HG03097 (cell line): ENCODE measurements at regions not wholly inside any gene's neighbourhood (a gene's known extent, or its start where the extent isn't known, plus 50 kb on each side); places are given as distances from the start of the nearest gene placed in this dataset.
"Not testable (repeated sequence)": the region's sequence is repeated elsewhere in the genome, so short reads cannot be mapped to it uniquely, and the experiment has no call there.

Experiments used
- ATAC-seq: cut with Tn5 transposase; IDR thresholded peaks from one replicate; pipeline ENCODE4 v1.9.1; 2021; ENCODE audit not compliant: unreplicated experiment, low FRiP score

GRCh38 chr2:125185691-125186270 lies 1160.7 kb downstream of the CNTNAP5 start:
- no peak for ATAC-seq

GRCh38 chr2:125207431-125207830 lies 1182.3 kb downstream of the CNTNAP5 start:
- no peak for ATAC-seq

GRCh38 chr2:125216321-125216720 lies 1191.2 kb downstream of the CNTNAP5 start:
- ATAC-seq, result no peak

DNA sequence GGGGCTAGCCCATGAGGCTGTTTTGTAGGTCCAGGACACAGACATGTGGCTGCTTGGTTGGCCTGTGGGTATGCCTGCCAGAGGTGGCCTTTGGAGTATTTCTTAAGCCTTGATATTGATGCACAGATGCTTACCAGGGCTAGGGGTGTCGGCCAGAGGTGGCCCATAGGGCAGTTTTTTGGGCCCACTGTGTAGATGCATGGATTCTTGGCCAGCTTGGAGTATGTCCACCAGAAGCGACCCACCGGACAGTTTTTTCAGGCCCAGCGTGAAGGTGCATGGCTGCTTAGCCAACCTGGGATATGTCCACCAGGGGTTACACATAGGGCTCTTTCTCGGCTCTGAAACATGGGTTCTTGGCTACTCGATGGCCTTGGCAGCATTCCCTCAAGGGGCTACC lies 1199.1 kb downstream of the CNTNAP5 start:
- ATAC-seq, result no peak

DNA sequence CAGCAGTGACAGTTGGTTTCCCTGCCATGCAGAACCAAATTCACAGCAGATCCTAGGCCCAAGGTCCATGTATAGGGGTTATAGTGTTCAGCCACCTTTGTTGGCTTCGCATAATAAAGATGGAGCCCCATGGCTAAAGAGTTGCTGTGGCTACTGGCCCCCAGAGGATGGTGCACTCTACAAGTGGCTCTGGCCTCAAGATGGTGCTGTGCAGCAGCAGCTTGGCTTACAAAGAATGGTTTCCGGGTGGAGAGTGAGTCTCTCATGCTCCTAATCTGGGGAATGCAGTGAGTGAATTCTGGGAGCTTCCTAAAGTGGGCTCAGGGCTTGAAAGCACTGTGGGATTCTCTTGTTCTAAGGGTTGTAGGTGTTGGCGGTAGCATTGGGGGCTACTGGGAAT lies 1199.7 kb downstream of the CNTNAP5 start:
- ATAC-seq, result no peak

DNA sequence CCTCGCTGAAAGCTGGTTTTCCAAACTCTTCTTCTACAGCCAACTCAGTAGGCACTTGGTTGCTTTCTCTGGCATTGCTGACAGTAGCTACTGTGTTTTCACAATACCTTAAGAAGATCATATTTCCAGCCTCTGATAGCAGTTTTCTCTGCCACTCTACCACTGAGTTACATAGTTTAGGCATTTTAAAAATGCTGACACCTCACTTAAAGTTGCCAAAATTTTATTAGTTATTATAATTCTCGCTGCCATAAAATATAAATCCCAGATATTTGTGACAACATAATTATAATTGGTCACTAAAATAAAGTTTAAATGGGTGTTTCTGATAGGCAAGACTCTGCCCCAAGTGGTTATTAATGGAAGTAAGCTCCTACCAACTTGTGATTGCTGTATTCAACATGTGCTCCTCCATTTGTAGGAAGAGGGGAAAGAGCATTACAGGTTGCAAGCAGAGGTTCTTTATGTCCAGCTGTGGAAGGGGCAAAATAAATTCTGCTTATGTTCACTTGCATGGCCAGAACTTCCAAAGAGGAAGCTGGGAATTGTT lies 1202.8 kb downstream of the CNTNAP5 start:
- ATAC-seq, result no peak

DNA sequence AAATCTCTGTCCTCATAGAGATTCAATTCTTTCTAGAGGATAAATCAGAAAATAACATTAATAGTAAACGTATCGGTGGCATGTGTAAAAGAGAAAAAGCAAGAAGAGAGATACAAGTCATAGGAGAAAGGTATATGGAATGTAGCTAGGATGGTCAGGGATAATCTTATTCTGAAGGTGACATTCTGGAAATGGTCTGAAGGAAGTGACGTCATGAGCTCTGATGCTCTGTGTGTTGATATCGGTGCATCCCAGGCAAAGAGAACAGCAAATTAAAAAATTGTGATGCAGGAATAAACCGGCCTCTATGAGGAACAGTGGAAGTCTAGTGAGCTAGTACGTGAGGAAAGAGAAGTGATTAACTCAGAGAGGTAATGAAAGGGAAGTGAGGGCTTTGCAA lies 1215.8 kb downstream of the CNTNAP5 start:
- no peak for ATAC-seq

GRCh38 chr2:125243074-125243473 lies 1218.0 kb downstream of the CNTNAP5 start:
- ATAC-seq, result no peak

- no peak for ATAC-seq
Measured at GRCh38 chr2:125254010-125254409, 1228.9 kb downstream of the CNTNAP5 start.

- no peak for ATAC-seq
Measured at GRCh38 chr2:125259451-125259850, 1234.4 kb downstream of the CNTNAP5 start.

GRCh38 chr2:125260366-125260930 lies 1235.4 kb downstream of the CNTNAP5 start:
- not testable (repeated sequence) for ATAC-seq

DNA sequence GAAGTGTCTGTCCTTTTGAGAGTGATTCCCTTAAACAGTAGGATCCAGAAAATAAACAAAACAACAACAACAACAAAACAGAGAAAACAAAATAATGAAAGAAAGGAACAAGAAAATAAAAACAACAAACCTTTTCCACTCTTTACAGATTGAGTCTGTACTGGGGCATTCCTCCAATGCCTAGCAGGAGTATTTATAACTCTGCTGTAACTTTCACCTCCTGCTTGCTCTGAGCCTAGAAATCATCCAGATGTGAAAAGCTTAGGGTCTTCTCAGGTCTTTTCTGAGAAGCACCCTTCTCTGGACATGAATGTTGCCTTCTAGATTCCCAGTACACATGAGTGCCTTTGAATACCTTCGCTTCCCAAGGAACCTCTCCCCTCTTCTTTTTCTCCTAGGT lies 1239.4 kb downstream of the CNTNAP5 start:
- no peak for ATAC-seq

GRCh38 chr2:125267683-125268082 lies 1242.6 kb downstream of the CNTNAP5 start:
- ATAC-seq, result no peak

- no peak for ATAC-seq
Measured at GRCh38 chr2:125272651-125273050, 1247.6 kb downstream of the CNTNAP5 start.

DNA sequence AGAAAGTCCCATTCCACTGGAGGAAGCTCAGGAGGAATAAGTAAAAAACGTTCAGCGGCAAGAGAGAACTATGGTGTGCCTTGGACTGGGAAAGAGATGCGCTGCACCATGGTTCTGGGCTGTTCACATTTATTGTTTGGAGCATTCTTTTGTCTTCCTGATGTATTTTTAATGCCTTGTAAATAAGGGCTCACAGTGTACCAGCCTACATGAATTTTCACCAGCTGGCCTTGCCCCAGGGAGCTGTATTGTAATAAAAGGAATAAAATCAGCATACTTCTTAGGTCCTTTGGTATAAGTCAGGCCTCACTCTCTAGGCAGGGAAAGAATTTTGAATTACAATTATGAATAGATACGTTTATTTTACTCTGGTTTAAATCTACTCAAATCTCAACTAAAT lies 1249.6 kb downstream of the CNTNAP5 start:
- ATAC-seq, result no peak

DNA sequence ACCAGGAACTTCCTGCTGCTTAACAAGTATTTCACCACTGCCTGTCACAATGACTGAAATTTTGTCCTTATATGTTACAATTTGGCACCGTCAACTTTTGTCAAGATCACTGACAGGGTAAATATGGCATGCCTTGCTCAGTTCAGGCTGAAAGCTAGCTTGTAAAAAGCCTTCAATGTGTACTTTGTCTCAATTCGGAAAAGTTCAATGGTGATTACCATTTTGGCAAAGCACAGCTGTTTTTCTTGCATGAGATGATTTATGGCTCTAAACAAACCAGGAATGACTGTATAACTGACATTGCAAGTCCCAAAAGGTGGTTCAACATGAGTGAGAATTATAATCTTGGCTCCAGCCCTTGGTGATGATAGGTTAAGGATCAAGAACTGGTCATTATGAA lies 1255.2 kb downstream of the CNTNAP5 start:
- ATAC-seq, result no peak

DNA sequence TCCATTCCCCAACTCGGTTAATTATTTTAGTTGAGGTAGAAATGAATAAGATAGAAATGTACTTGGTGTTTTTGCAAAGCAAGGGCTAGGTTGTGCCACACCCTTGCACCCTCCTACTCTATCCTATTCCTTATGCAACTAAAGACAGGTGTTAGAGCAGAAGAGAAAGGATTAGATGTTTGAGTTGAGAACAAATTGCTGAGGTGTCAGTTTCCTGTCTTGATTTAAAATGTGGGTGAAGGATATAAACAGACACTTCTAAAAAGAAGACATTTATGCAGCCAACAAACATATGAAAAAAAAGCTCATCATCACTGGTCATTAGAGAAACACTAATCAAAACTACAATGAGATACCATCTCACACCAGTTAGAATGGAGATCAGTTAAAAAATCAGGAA lies 1256.2 kb downstream of the CNTNAP5 start:
- ATAC-seq, result no peak

GRCh38 chr2:125296742-125297141 lies 1271.7 kb downstream of the CNTNAP5 start:
- no peak for ATAC-seq

DNA sequence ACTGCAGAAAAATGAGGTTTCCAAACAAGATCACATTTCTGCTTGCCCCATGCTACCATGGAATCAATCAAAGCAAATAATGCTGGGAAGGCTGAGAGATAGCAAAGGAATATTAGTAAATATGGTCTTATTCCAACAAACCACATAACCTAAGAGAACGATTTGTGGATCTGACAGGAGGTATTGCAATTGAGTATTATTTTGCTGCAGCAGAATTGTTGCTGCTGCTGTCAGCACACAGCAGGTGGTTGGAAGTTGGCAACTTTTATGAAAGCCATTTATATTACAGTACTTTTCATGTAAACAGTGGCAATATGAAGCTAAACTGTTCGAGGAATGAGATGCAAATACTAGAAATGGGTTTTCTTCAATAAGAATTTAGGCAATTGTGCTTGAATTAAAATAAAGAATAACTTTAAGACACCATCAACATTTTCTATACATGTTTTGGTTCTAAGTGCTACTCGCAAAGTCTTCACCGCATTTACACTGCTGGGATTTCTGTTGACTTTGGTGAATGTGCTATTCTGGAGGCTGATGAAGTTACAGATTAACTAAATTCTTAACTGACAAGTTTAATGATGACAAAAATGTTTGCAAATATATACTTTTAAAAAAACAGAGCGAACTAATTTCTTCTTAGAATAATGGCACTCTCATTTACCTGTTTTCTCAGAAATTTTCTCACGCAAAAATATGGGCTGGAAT lies 1285.7 kb downstream of the CNTNAP5 start:
- ATAC-seq, result no peak

DNA sequence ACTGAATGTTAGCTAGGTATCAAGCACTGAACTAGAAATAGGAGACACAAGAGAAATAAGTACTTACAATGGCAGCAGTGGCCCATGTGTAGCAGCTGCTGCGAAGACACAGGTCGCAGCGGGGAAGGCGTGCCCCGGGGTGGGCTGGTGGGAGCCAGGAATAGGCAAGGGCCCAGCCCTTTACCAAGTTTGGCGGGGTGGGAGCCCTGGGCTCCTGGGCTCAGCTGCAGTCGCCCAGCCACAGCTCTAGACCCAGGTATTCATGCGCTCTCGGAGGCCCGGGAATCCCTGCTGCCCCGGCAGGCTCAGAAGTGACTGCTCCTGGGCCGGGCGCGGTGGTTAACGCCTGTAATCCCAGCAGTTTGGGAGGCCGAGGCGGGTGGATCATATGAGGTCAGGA lies 1287.3 kb downstream of the CNTNAP5 start:
- ATAC-seq, result no peak

DNA sequence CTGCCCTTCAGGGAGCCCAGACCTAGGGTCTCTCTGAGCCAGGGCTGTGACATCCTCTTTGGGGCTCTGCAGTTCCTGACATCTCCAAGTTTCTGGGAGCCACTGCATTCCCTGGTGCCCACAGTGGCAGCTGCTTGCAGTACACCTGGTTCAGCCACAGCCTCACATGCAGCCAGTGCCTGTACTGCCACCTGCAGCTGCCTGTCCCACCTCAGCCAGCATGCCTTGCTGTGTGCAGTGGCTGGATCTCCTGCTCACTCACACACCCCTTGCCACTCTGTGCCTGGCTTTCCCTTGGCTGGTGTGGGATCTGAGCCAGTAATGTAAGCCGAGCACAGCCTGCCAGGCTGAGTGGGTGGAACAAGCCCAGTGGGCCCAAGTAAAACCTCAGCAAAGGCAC lies 1288.7 kb downstream of the CNTNAP5 start:
- no peak for ATAC-seq

DNA sequence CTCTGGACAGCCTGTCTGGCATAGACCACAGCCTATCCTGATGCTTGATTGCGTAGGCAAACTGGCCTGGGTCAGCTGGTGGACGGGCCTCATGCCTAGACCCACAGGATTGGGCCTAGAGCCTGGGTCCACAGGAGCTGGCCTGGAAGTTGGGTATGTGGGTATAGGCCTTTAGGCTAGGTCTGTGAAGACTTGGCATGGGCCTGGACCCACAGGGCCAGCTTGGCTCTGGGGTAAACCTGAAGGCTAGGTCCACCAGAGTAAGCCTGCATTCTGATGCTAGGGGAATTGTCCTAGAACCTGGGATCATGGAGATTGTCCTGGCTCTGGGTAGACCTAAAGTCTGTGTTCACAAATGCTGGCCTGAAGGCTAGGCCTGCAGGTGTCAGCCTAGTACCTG lies 1293.7 kb downstream of the CNTNAP5 start:
- no peak for ATAC-seq
